ENCODE measurements at regions not wholly inside any gene's neighbourhood (a gene's known extent, or its start where the extent isn't known, plus 50 kb on each side); places are given as distances from the start of the nearest gene placed in this dataset.

- no peak overlapping the region for H2AFZ ChIP-seq (ENCODE audit: low read length)
- CTCF ChIA-PET (ENCODE audit: unreplicated experiment) = no interaction called here
- no peaks in the 10 kb centered on the region for H3K9me3 ChIP-seq (ENCODE audit: low read length)
- POLR2A ChIA-PET = no interaction called here
- BruUV-seq (replicated peaks) = no TSS peak
- no peak overlapping the region for H3K4me2 ChIP-seq (ENCODE audit: low read length)
- no peaks in the 10 kb centered on the region for H3K4me1 ChIP-seq (ENCODE audit: insufficient read depth, low read length, poor library complexity, severe bottlenecking)
- H3K79me2 ChIP-seq (ENCODE audit: insufficient read depth, low read depth, low read length) = no peaks in the 10 kb centered on the region
- TF ChIP-seq, protein P1, sequence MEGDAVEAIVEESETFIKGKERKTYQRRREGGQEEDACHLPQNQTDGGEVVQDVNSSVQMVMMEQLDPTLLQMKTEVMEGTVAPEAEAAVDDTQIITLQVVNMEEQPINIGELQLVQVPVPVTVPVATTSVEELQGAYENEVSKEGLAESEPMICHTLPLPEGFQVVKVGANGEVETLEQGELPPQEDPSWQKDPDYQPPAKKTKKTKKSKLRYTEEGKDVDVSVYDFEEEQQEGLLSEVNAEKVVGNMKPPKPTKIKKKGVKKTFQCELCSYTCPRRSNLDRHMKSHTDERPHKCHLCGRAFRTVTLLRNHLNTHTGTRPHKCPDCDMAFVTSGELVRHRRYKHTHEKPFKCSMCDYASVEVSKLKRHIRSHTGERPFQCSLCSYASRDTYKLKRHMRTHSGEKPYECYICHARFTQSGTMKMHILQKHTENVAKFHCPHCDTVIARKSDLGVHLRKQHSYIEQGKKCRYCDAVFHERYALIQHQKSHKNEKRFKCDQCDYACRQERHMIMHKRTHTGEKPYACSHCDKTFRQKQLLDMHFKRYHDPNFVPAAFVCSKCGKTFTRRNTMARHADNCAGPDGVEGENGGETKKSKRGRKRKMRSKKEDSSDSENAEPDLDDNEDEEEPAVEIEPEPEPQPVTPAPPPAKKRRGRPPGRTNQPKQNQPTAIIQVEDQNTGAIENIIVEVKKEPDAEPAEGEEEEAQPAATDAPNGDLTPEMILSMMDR (conservative IDR thresholded peaks at IDR 0.05; ENCODE audit: low read length) = no peak
- TF ChIP-seq EZH2phosphoT487 (IDR thresholded peaks at IDR 0.05; ENCODE audit: borderline replicate concordance, low read depth, low read length) = no peak
- no peak overlapping the region for H3K4me3 ChIP-seq (ENCODE audit: low read depth, low read length, poor library complexity, severe bottlenecking)
- H4K20me1 ChIP-seq (ENCODE audit: insufficient read depth, low read length) = no peaks in the 10 kb centered on the region
- H3K27ac ChIP-seq (ENCODE audit: low read depth, low read length, poor library complexity, severe bottlenecking) = no peak overlapping the region
- no peak for DNase-seq (ENCODE audit: low spot score)
- H3K36me3 ChIP-seq (ENCODE audit: insufficient read depth, low read length) = no peaks in the 10 kb centered on the region
- intact Hi-C loops (cut with micrococcal nuclease; ENCODE audit: unreplicated experiment) = no loop called here
- H3K9me2 ChIP-seq (ENCODE audit: insufficient read depth, low read length) = no peaks in the 10 kb centered on the region
These were observed 190.3 kb downstream of the ANKRD60 start for GRCh38 chr20:58038123-58038654.

DNA sequence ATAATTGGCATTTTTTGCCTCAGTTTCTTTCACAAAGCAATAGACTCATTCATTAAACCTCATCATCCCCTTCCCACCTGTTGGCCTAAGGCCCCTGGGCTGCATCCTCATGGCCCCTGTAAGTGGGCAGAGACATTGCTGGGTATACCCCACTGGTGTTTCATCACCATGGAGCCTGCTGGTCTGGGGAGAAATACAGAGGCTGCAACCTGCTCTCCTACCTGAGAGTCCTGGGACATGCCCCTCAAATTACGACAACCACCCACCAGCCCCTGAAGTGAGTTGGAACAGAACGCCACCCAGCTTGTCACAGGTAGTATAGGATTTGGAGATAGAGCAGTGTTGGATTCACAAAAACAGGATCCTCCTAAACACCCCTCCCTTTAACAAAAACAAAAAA, 190.8 kb downstream of the ANKRD60 start:
- H3K4me3 ChIP-seq (ENCODE audit: low read depth, low read length, poor library complexity, severe bottlenecking) = no peak overlapping the region
- H3K79me2 ChIP-seq (ENCODE audit: insufficient read depth, low read depth, low read length) = no peaks in the 10 kb centered on the region
- H2AFZ ChIP-seq (ENCODE audit: low read length) = no peak overlapping the region
- H3K4me2 ChIP-seq (ENCODE audit: low read length) = no peak overlapping the region
- no peak for TF ChIP-seq EZH2phosphoT487 (IDR thresholded peaks at IDR 0.05; ENCODE audit: borderline replicate concordance, low read depth, low read length)
- TF ChIP-seq, protein P1 (conservative IDR thresholded peaks at IDR 0.05; ENCODE audit: low read length) = no peak
- H3K4me1 ChIP-seq (ENCODE audit: insufficient read depth, low read length, poor library complexity, severe bottlenecking) = no peaks in the 10 kb centered on the region
- no peak overlapping the region for H3K27ac ChIP-seq (ENCODE audit: low read depth, low read length, poor library complexity, severe bottlenecking)
- intact Hi-C loops (cut with micrococcal nuclease; ENCODE audit: unreplicated experiment) = no loop called here
- H4K20me1 ChIP-seq (ENCODE audit: insufficient read depth, low read length) = no peaks in the 10 kb centered on the region
- H3K9me2 ChIP-seq (ENCODE audit: insufficient read depth, low read length) = no peaks in the 10 kb centered on the region
- ChIA-PET POLR2A (interaction anchor here (0.7 kb wide), 2 partner anchors 106 to 289 kb away, joined by 3 read pairs; no protein-coding TSS in a partner anchor), CTCF (ENCODE audit: unreplicated experiment) (no interaction called here)
- no TSS peak for BruUV-seq (replicated peaks)
- H3K36me3 ChIP-seq (ENCODE audit: insufficient read depth, low read length) = no peaks in the 10 kb centered on the region
- no peak for DNase-seq (ENCODE audit: low spot score)
- H3K9me3 ChIP-seq (ENCODE audit: low read length) = no peaks in the 10 kb centered on the region

- H3K27ac ChIP-seq (ENCODE audit: low read depth, low read length, poor library complexity, severe bottlenecking) = no peak overlapping the region
- no peak overlapping the region for H2AFZ ChIP-seq (ENCODE audit: low read length)
- POLR2A ChIA-PET = no interaction called here
- DNase-seq (ENCODE audit: low spot score) = no peak
- no peaks in the 10 kb centered on the region for H3K9me2 ChIP-seq (ENCODE audit: insufficient read depth, low read length)
- BruUV-seq (replicated peaks) = no TSS peak
- no peaks in the 10 kb centered on the region for H3K9me3 ChIP-seq (ENCODE audit: low read length)
- no peak overlapping the region for H3K4me3 ChIP-seq (ENCODE audit: low read depth, low read length, poor library complexity, severe bottlenecking)
- no peaks in the 10 kb centered on the region for H3K36me3 ChIP-seq (ENCODE audit: insufficient read depth, low read length)
- TF ChIP-seq EZH2phosphoT487 (IDR thresholded peaks at IDR 0.05; ENCODE audit: borderline replicate concordance, low read depth, low read length) = no peak
- TF ChIP-seq, protein P1 (conservative IDR thresholded peaks at IDR 0.05; ENCODE audit: low read length) = no peak
- no peaks in the 10 kb centered on the region for H3K79me2 ChIP-seq (ENCODE audit: insufficient read depth, low read depth, low read length)
- CTCF ChIA-PET (ENCODE audit: unreplicated experiment) = no interaction called here
- no peak overlapping the region for H3K4me2 ChIP-seq (ENCODE audit: low read length)
- intact Hi-C loops (cut with micrococcal nuclease; ENCODE audit: unreplicated experiment) = no loop called here
- no peaks in the 10 kb centered on the region for H3K4me1 ChIP-seq (ENCODE audit: insufficient read depth, low read length, poor library complexity, severe bottlenecking)
- no peaks in the 10 kb centered on the region for H4K20me1 ChIP-seq (ENCODE audit: insufficient read depth, low read length)
These were observed 195.4 kb downstream of the ANKRD60 start for GRCh38 chr20:58033026-58033536.

Data from OCI-LY7 (cell line).